OCI-LY1 (cell line): ENCODE measurements at regions not wholly inside any gene's neighbourhood (a gene's known extent, or its start where the extent isn't known, plus 50 kb on each side); places are given as distances from the start of the nearest gene placed in this dataset.

ENCODE experiments used
- EZH2 ChIP-seq: fragments of 200-600 bp; sonication (generic), shearing (Covaris generic); IDR thresholded peaks from 2 replicates; pipeline ENCODE4 v1.8.0; 2017; ENCODE audit warnings: borderline replicate concordance, mixed run types, mild to moderate bottlenecking, antibody characterized with exemption, low read length, moderate library complexity, mixed read lengths
- TF ChIP-seq, protein P1 (sequence below): fragments of 200-600 bp; sonication (generic), shearing (Covaris generic); IDR thresholded peaks from 2 replicates; pipeline ENCODE4 v1.5.1; 2017; ENCODE audit warnings: mild to moderate bottlenecking, antibody characterized with exemption, low read length, moderate library complexity, mixed read lengths

- TF ChIP-seq, protein P1, sequence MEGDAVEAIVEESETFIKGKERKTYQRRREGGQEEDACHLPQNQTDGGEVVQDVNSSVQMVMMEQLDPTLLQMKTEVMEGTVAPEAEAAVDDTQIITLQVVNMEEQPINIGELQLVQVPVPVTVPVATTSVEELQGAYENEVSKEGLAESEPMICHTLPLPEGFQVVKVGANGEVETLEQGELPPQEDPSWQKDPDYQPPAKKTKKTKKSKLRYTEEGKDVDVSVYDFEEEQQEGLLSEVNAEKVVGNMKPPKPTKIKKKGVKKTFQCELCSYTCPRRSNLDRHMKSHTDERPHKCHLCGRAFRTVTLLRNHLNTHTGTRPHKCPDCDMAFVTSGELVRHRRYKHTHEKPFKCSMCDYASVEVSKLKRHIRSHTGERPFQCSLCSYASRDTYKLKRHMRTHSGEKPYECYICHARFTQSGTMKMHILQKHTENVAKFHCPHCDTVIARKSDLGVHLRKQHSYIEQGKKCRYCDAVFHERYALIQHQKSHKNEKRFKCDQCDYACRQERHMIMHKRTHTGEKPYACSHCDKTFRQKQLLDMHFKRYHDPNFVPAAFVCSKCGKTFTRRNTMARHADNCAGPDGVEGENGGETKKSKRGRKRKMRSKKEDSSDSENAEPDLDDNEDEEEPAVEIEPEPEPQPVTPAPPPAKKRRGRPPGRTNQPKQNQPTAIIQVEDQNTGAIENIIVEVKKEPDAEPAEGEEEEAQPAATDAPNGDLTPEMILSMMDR: no peak
- no peak for TF ChIP-seq EZH2
Observed at GRCh38 chr2:15729001-15729400, 137.3 kb downstream of the DDX1 start.
